ENCODE measurements at regions not wholly inside any gene's neighbourhood (a gene's known extent, or its start where the extent isn't known, plus 50 kb on each side); places are given as distances from the start of the nearest gene placed in this dataset.

DNA sequence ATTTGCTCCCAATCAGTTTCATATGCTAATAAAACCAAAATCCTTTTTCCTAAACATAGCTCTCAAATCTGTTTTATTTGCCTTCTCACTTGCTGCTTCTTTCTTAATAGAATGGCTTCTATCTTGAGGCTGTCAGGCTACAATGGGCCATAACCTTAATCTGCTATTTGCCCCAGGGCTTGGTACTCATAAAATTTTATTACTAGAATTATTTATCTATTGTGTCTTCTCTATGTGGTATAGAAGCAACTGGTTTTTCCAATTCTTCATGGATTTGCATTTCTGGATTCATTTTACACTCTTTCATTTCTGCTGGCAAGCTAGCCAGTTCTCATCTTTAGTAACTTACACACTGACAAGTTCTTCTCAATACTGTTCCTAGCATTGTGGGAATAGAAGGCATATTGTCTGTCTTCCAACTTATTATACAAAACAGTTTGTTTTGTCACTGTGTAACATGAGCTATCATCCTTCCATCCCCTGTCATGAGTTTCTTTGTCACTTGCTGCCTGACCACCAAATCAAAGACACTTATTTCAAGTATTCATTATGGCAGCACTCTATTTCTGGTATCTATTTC lies 96.6 kb upstream of the KCNIP4 start:
- Histone ChIP-seq H2AK5ac (ENCODE audit: low read length) (no peak overlapping the region), H3K23ac (ENCODE audit: low read length) (no peak overlapping the region), H3K4ac (ENCODE audit: low read depth, low read length) (no peak overlapping the region), H3K9ac (ENCODE audit: low read length) (no peak overlapping the region), H3K27ac (ENCODE audit: low read depth, low read length) (no peak overlapping the region), H3K18ac (ENCODE audit: low read length) (no peak overlapping the region), H4K8ac (ENCODE audit: low read depth, low read length) (no peak overlapping the region), H3K79me1 (ENCODE audit: low read length) (no peaks in the 10 kb centered on the region), H3K4me3 (ENCODE audit: low read length) (no peak overlapping the region), H3K27me3 (ENCODE audit: insufficient read depth, low read length, poor library complexity) (no peaks in the 10 kb centered on the region), H4K5ac (ENCODE audit: low read length) (no peak overlapping the region), H3K4me1 (ENCODE audit: control insufficient read depth, low read depth, low read length) (no peaks in the 10 kb centered on the region), H3K56ac (ENCODE audit: low read length) (no peak overlapping the region), H3K36me3 (ENCODE audit: control insufficient read depth, insufficient read depth, low read length) (no peaks in the 10 kb centered on the region), H3K79me2 (ENCODE audit: control insufficient read depth, insufficient read depth, low read length) (no peaks in the 10 kb centered on the region), H3K4me2 (ENCODE audit: low read length) (no peak overlapping the region), H2BK5ac (ENCODE audit: low read length) (no peak overlapping the region), H2BK120ac (ENCODE audit: low read depth, low read length) (no peak overlapping the region), H2BK15ac (replicated peaks; ENCODE audit: low read depth) (no peak overlapping the region)
- DNase-seq: no peak

DNA sequence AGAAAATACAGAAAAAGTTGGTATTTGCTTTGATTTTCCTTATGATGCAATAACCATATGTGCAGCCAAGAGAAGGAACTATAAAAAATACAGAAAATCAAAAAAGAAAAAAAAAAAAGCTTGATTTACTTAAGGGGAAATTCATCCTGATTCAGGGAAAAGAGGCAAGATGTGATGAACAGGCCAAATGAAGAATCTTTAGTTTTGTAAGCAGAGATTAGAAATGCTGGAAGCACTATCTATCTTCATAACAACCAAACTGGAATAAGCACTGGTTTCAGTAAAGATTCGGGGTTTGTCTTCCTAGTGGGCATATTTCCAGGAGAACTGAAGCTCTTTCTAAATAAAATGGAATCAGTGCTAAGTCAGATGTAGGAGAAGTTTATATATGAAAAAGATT lies 82.9 kb upstream of the KCNIP4 start:
- Histone ChIP-seq H3K27me3 (ENCODE audit: insufficient read depth, low read length, poor library complexity) (no peaks in the 10 kb centered on the region), H2BK15ac (replicated peaks; ENCODE audit: low read depth) (no peak overlapping the region), H4K5ac (ENCODE audit: low read length) (no peak overlapping the region), H2AK5ac (ENCODE audit: low read length) (no peak overlapping the region), H3K79me1 (ENCODE audit: low read length) (no peaks in the 10 kb centered on the region), H3K79me2 (ENCODE audit: control insufficient read depth, insufficient read depth, low read length) (no peaks in the 10 kb centered on the region), H3K4ac (ENCODE audit: low read depth, low read length) (no peak overlapping the region), H2BK5ac (ENCODE audit: low read length) (no peak overlapping the region), H3K27ac (ENCODE audit: low read depth, low read length) (no peak overlapping the region), H3K36me3 (ENCODE audit: control insufficient read depth, insufficient read depth, low read length) (no peaks in the 10 kb centered on the region), H2BK120ac (ENCODE audit: low read depth, low read length) (no peak overlapping the region), H3K23ac (ENCODE audit: low read length) (no peak overlapping the region), H3K9ac (ENCODE audit: low read length) (no peak overlapping the region), H3K4me2 (ENCODE audit: low read length) (no peak overlapping the region), H3K18ac (ENCODE audit: low read length) (no peak overlapping the region), H3K4me1 (ENCODE audit: control insufficient read depth, low read depth, low read length) (no peaks in the 10 kb centered on the region), H3K56ac (ENCODE audit: low read length) (no peak overlapping the region), H4K8ac (ENCODE audit: low read depth, low read length) (no peak overlapping the region), H3K4me3 (ENCODE audit: low read length) (no peak overlapping the region)
- whole genome bisulfite sequencing (ENCODE audit: extremely low coverage, insufficient coverage, low lambda C conversion rate): no CpG with 5 or more reads among the region's 1 CpG
- DNase-seq: no peak

DNA sequence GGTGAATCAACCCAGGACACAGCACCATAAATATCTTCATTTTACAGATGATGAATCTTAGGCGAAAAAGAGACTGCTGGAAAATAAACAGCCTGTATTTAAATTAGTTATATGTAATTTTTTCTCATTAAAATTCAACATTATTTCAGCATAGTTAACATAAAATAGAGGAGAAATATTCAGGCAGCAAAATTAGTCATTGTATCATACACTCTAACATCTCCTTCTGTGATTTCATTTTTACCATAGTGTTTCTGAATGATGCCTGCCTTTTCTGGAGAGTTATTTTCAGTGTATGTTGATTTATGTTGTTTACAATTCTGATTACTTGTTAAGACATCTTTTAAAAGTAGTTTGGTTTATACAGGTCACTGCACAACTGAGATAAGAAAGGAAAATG lies 82.3 kb upstream of the KCNIP4 start:
- WGBS (ENCODE audit: extremely low coverage, insufficient coverage, low lambda C conversion rate): no CpG with 5 or more reads among the region's 1 CpG
- H3K4me3 ChIP-seq (ENCODE audit: low read length): no peak overlapping the region
- H3K4ac ChIP-seq (ENCODE audit: low read depth, low read length): no peak overlapping the region
- no peaks in the 10 kb centered on the region for H3K79me2 ChIP-seq (ENCODE audit: control insufficient read depth, insufficient read depth, low read length)
- no peak overlapping the region for H3K23ac ChIP-seq (ENCODE audit: low read length)
- no peaks in the 10 kb centered on the region for H3K4me1 ChIP-seq (ENCODE audit: control insufficient read depth, low read depth, low read length)
- H3K9ac ChIP-seq (ENCODE audit: low read length): no peak overlapping the region
- DNase-seq: no peak
- H3K27me3 ChIP-seq (ENCODE audit: insufficient read depth, low read length, poor library complexity): no peaks in the 10 kb centered on the region
- no peak overlapping the region for H2BK5ac ChIP-seq (ENCODE audit: low read length)
- H2AK5ac ChIP-seq (ENCODE audit: low read length): no peak overlapping the region
- no peak overlapping the region for H2BK120ac ChIP-seq (ENCODE audit: low read depth, low read length)
- no peak overlapping the region for H2BK15ac ChIP-seq (replicated peaks; ENCODE audit: low read depth)
- no peak overlapping the region for H3K56ac ChIP-seq (ENCODE audit: low read length)
- no peak overlapping the region for H3K18ac ChIP-seq (ENCODE audit: low read length)
- H4K8ac ChIP-seq (ENCODE audit: low read depth, low read length): no peak overlapping the region
- H3K4me2 ChIP-seq (ENCODE audit: low read length): no peak overlapping the region
- H3K79me1 ChIP-seq (ENCODE audit: low read length): no peaks in the 10 kb centered on the region
- no peak overlapping the region for H4K5ac ChIP-seq (ENCODE audit: low read length)
- H3K27ac ChIP-seq (ENCODE audit: low read depth, low read length): no peak overlapping the region
- H3K36me3 ChIP-seq (ENCODE audit: control insufficient read depth, insufficient read depth, low read length): no peaks in the 10 kb centered on the region

DNA sequence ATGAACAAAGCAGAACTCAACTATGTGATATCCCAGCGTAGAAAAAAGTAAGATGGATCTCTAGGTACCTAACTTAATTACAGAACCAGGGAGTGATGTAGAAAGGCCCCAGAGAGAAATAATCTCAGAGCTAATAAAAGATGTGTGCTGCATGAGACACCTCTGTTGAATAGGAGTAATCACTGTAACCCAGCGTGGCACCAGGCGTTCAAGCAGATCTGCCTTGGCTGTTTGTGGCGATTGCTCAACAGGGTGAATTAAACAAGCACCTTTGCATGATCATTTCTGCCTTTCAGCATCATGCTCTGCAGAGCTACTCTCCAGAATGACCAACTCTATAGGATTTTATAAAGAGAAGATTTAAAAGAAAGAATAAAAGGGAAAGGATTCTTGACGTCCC lies 81.7 kb upstream of the KCNIP4 start:
- Histone ChIP-seq H3K9ac (ENCODE audit: low read length) (no peak overlapping the region), H3K23ac (ENCODE audit: low read length) (no peak overlapping the region), H2BK120ac (ENCODE audit: low read depth, low read length) (no peak overlapping the region), H2AK5ac (ENCODE audit: low read length) (no peak overlapping the region), H4K5ac (ENCODE audit: low read length) (no peak overlapping the region), H3K79me2 (ENCODE audit: control insufficient read depth, insufficient read depth, low read length) (no peaks in the 10 kb centered on the region), H2BK5ac (ENCODE audit: low read length) (no peak overlapping the region), H3K4me3 (ENCODE audit: low read length) (no peak overlapping the region), H3K27ac (ENCODE audit: low read depth, low read length) (no peak overlapping the region), H3K36me3 (ENCODE audit: control insufficient read depth, insufficient read depth, low read length) (no peaks in the 10 kb centered on the region), H3K4me1 (ENCODE audit: control insufficient read depth, low read depth, low read length) (no peaks in the 10 kb centered on the region), H4K8ac (ENCODE audit: low read depth, low read length) (no peak overlapping the region), H3K4ac (ENCODE audit: low read depth, low read length) (no peak overlapping the region), H3K56ac (ENCODE audit: low read length) (no peak overlapping the region), H3K18ac (ENCODE audit: low read length) (no peak overlapping the region), H3K27me3 (ENCODE audit: insufficient read depth, low read length, poor library complexity) (no peaks in the 10 kb centered on the region), H3K4me2 (ENCODE audit: low read length) (no peak overlapping the region), H2BK15ac (replicated peaks; ENCODE audit: low read depth) (no peak overlapping the region), H3K79me1 (ENCODE audit: low read length) (no peaks in the 10 kb centered on the region)
- no peak for DNase-seq
- WGBS (ENCODE audit: extremely low coverage, insufficient coverage, low lambda C conversion rate): no CpG with 5 or more reads among the region's 5 CpGs

DNA sequence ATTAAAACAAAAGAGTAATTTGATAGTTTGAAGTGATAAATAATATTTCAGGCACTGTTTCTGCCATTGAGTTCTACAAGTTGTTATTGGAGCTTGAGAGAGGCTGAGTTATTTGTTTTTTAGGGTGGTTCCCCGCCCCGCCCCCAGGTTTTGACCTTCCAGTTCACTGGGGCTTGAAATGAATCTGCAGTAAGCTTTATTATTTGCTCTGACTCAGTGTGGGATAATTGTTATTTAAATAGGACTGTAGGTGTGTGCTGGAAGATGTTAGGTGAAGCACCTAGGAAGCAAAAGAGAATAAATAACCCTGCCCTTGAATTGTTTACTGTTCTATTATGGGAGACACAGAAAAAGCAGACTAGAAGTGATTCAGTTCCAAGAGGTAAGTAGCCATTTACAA lies 81.2 kb upstream of the KCNIP4 start:
- Histone ChIP-seq H3K18ac (ENCODE audit: low read length) (no peak overlapping the region), H3K27me3 (ENCODE audit: insufficient read depth, low read length, poor library complexity) (no peaks in the 10 kb centered on the region), H3K4ac (ENCODE audit: low read depth, low read length) (no peak overlapping the region), H3K79me1 (ENCODE audit: low read length) (no peaks in the 10 kb centered on the region), H2BK5ac (ENCODE audit: low read length) (no peak overlapping the region), H3K36me3 (ENCODE audit: control insufficient read depth, insufficient read depth, low read length) (no peaks in the 10 kb centered on the region), H4K8ac (ENCODE audit: low read depth, low read length) (no peak overlapping the region), H3K79me2 (ENCODE audit: control insufficient read depth, insufficient read depth, low read length) (no peaks in the 10 kb centered on the region), H3K4me3 (ENCODE audit: low read length) (no peak overlapping the region), H2AK5ac (ENCODE audit: low read length) (no peak overlapping the region), H2BK15ac (replicated peaks; ENCODE audit: low read depth) (no peak overlapping the region), H3K56ac (ENCODE audit: low read length) (no peak overlapping the region), H3K9ac (ENCODE audit: low read length) (no peak overlapping the region), H2BK120ac (ENCODE audit: low read depth, low read length) (no peak overlapping the region), H3K4me2 (ENCODE audit: low read length) (no peak overlapping the region), H4K5ac (ENCODE audit: low read length) (no peak overlapping the region), H3K4me1 (ENCODE audit: control insufficient read depth, low read depth, low read length) (no peaks in the 10 kb centered on the region), H3K23ac (ENCODE audit: low read length) (no peak overlapping the region), H3K27ac (ENCODE audit: low read depth, low read length) (no peak overlapping the region)
- no peak for DNase-seq
- no CpG with 5 or more reads among the region's 2 CpGs for WGBS (ENCODE audit: extremely low coverage, insufficient coverage, low lambda C conversion rate)

DNA sequence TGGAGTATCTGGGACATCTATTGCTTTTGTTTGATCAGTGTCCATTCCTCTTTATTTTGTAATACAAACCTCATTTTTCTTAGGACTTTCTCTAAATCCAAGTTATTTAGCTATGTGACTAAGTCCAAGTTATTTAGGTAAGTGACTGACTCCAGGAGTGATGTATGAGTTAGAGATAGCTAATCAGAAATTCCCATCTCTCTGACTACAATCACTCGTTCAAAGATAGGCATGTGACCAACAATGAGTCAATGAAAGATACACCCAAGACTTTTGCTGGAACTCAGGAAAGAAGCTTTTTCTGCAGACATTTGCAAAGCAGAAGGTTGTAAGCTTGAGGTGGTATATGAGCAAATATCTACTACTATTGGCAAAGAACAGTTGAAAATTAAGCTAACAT lies 72.5 kb upstream of the KCNIP4 start:
- H3K4ac ChIP-seq (ENCODE audit: low read depth, low read length): no peak overlapping the region
- H2BK120ac ChIP-seq (ENCODE audit: low read depth, low read length): no peak overlapping the region
- H2BK5ac ChIP-seq (ENCODE audit: low read length): no peak overlapping the region
- H3K36me3 ChIP-seq (ENCODE audit: control insufficient read depth, insufficient read depth, low read length): no peaks in the 10 kb centered on the region
- H3K27me3 ChIP-seq (ENCODE audit: insufficient read depth, low read length, poor library complexity): no peaks in the 10 kb centered on the region
- no peak overlapping the region for H4K5ac ChIP-seq (ENCODE audit: low read length)
- no peak overlapping the region for H3K27ac ChIP-seq (ENCODE audit: low read depth, low read length)
- H3K18ac ChIP-seq (ENCODE audit: low read length): no peak overlapping the region
- no peak overlapping the region for H3K56ac ChIP-seq (ENCODE audit: low read length)
- no peak overlapping the region for H3K9ac ChIP-seq (ENCODE audit: low read length)
- H3K79me1 ChIP-seq (ENCODE audit: low read length): no peaks in the 10 kb centered on the region
- H3K4me1 ChIP-seq (ENCODE audit: control insufficient read depth, low read depth, low read length): no peaks in the 10 kb centered on the region
- no peak overlapping the region for H4K8ac ChIP-seq (ENCODE audit: low read depth, low read length)
- H3K4me3 ChIP-seq (ENCODE audit: low read length): no peak overlapping the region
- no peak for DNase-seq
- no CpG with 5 or more reads among the region's 1 CpG for WGBS (ENCODE audit: extremely low coverage, insufficient coverage, low lambda C conversion rate)
- H3K23ac ChIP-seq (ENCODE audit: low read length): no peak overlapping the region
- H3K4me2 ChIP-seq (ENCODE audit: low read length): no peak overlapping the region
- H2BK15ac ChIP-seq (replicated peaks; ENCODE audit: low read depth): no peak overlapping the region
- no peaks in the 10 kb centered on the region for H3K79me2 ChIP-seq (ENCODE audit: control insufficient read depth, insufficient read depth, low read length)
- no peak overlapping the region for H2AK5ac ChIP-seq (ENCODE audit: low read length)

All from mesendoderm (in vitro differentiated cells).